Coronary artery (tissue), 2 donors: ENCODE measurements at regions not wholly inside any gene's neighbourhood (a gene's known extent, or its start where the extent isn't known, plus 50 kb on each side); places are given as distances from the start of the nearest gene placed in this dataset.

ENCODE experiments used
- DNase-seq: peaks from one replicate; pipeline ENCODE4 v3.0.0-alpha.2; 2017; ENCODE audit warnings: low spot score
- H3K27ac ChIP-seq, 2 donors: fragments of 200-600 bp; sonication (generic); one replicate each; pipeline ENCODE4 v1.5.1; 2016 to 2019
- H3K4me3 ChIP-seq: fragments of 200-600 bp; sonication (generic); 2 replicates; pipeline ENCODE4 v1.5.1; 2016; ENCODE audit warnings: mild to moderate bottlenecking, moderate library complexity
- TF ChIP-seq, protein P1 (sequence below): fragments of 200-600 bp; sonication (generic); IDR thresholded peaks from one replicate; pipeline ENCODE4 v1.5.1; 2019; ENCODE audit warnings: antibody characterized with exemption

DNA sequence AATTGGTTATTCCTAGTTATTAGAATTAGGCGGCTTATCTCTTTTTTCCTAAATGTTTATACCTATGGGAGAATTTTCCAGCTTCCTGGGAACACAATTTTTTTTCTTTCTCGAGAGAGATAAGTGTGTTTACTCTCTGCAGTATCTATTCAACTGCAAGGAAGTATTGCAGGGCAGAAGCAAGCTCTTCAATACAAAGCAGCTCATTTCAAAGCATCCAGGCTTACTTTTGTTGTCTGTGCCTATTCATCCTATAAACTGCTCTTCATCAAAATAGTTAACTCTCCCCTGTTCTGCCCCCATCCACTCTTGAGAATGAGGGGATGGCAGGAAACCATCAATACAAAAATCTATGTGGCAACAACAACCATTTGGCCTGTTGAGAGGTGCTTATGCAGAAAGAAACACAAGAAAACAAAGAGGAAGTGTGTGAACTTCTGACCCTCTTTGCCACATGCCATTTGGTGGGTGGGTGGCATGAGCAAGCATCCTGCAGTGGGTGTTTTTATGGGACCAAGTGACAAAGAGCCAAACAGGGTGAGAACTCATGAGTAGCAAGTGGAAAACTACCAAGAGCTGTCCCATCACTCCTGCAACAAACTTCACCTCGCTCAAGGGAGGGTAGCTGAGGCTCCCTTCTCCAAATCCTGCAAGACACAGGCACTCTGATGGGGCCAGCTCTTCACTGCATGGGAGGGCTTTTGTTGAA, 50.6 kb upstream of the MRPS6 start:
- DNase-seq = no peak
- TF ChIP-seq, protein P1, sequence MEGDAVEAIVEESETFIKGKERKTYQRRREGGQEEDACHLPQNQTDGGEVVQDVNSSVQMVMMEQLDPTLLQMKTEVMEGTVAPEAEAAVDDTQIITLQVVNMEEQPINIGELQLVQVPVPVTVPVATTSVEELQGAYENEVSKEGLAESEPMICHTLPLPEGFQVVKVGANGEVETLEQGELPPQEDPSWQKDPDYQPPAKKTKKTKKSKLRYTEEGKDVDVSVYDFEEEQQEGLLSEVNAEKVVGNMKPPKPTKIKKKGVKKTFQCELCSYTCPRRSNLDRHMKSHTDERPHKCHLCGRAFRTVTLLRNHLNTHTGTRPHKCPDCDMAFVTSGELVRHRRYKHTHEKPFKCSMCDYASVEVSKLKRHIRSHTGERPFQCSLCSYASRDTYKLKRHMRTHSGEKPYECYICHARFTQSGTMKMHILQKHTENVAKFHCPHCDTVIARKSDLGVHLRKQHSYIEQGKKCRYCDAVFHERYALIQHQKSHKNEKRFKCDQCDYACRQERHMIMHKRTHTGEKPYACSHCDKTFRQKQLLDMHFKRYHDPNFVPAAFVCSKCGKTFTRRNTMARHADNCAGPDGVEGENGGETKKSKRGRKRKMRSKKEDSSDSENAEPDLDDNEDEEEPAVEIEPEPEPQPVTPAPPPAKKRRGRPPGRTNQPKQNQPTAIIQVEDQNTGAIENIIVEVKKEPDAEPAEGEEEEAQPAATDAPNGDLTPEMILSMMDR = no peak
- no peak overlapping the region for H3K27ac ChIP-seq
- no peak overlapping the region for H3K4me3 ChIP-seq

DNA sequence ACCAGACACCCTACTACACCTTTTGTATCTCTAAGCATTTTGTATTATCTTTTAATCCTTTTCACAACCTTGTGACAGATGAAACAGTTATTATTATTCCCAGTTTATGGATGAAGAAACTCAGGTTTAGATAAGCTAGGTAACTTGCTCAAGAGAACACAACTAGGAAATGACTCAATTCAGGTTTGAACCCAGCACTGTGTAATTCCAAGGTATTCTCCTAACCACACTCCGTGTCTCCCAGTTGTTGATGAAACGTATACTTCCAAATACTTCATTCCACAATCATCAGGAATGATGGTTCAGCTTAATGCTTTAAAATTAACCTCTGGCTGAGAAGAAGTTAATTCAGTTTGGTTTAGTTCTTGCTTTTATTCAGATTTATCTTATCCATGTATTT, 51.7 kb upstream of the MRPS6 start:
- TF ChIP-seq, protein P1 = no peak
- Histone ChIP-seq H3K4me3 (no peak overlapping the region), H3K27ac (no peak overlapping the region)
- no peak for DNase-seq

DNA sequence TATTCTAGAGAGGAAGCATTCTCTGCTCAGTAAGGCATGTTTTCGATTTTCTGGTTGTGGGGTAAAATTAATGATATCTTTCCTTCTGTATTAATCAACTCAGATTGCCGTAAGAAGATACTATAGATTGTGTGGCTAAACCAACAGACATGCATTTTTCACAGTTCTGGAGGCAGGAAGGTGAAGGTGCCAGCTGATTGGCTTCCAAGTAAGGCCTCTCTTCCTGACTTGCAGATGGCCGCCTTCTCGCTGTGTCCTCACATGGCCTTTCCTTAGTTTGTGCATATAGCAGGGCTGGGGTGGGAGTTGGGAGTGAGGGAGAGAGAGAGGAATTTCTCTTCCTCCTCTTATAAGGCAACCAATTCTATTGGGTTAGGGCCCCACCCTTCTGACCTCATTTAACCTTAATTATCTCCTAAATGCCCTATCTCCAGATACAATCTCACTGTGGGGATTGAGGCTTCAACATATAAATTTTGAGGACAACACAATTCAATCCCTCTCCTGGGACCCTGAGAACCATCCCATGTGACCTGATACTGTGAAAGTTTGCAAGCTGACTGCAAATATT, 52.3 kb upstream of the MRPS6 start:
- Histone ChIP-seq H3K4me3 (no peak overlapping the region), H3K27ac (no peak overlapping the region)
- DNase-seq = no peak
- TF ChIP-seq, protein P1 = no peak

DNA sequence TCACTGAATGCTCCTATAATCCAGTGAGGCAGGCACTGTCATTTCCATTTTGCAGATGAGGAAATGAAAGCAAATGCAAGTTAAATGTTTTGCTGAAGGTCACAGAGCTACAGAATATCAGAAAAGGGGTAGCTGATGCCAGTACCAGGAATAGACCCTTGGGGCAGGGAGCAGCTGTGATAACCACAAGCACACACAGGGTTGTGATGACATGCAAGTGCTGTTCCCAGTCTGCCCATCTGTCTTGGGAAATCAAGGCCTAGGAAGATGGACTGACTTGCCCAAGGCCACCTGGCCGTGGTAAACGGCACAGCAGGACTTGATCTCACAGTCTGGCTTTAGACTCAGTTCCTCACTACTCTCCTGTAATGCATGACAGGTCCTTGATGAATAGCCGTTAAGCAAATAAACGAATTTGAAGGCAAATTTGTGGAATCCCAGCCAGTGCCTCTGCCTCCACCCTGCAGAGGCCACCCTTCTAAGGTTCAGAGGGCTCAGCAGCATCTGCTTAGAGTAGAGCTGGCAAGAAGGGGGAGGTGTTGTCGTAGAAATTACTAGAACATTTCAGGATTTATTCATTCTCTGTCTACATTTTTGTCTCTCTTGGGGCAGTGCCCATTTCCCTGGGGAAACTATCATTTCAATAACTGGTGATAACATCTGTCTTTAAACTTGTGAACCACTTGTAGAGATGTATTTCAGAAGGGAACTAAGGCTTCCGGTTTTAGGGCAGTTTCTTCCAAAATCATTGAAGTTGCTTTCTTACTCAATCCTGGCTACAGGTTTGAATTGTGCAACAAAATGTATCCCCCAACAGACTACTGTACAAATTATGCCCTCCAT, 53.2 kb upstream of the MRPS6 start:
- H3K27ac ChIP-seq = no peak overlapping the region
- H3K4me3 ChIP-seq = no peak overlapping the region
- DNase-seq = no peak
- TF ChIP-seq, protein P1 = no peak

DNA sequence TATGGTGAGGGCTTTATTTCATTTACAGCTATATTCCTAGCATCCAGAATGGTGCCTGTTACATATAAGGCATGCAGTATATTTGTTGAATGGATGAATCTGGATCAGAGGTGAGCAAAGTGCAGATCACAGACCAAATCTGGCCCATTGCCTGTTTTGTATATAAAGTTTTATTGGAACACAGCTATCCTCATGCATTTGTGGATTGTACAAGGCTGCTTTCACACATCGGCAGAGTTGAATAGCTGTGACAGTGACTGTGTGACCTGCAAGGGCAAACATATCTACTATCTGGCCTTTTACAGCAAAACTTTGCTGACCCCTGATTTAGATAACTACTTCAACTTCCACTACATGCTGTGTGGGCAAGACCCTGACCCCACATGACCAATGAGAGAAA, 54.0 kb upstream of the MRPS6 start:
- TF ChIP-seq, protein P1 = no peak
- Histone ChIP-seq H3K4me3 (no peak overlapping the region), H3K27ac (no peak overlapping the region)
- no peak for DNase-seq

DNA sequence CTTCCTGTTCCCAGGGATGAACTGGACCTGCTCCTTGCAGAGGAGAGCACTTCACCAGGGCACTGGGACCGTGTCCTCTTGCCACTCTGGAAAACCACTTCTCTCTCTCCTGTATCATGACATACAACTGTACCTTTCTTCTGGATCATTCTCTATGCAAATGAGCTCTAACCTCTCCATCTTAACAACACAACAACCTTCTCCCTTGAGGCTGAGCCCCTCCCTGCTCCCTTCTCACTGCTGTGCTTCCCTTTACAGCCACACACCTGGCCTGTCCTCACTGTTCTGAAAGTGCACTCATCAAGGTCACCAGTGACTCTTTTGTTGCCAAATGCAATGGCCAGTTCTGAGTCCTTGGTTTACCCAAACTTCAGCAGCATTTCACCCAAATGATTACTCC, 54.5 kb upstream of the MRPS6 start:
- TF ChIP-seq, protein P1 = no peak
- no peak for DNase-seq
- no peak overlapping the region for H3K4me3 ChIP-seq
- H3K27ac ChIP-seq = no peak overlapping the region
